ENCODE measurements at regions not wholly inside any gene's neighbourhood (a gene's known extent, or its start where the extent isn't known, plus 50 kb on each side); places are given as distances from the start of the nearest gene placed in this dataset.

DNA sequence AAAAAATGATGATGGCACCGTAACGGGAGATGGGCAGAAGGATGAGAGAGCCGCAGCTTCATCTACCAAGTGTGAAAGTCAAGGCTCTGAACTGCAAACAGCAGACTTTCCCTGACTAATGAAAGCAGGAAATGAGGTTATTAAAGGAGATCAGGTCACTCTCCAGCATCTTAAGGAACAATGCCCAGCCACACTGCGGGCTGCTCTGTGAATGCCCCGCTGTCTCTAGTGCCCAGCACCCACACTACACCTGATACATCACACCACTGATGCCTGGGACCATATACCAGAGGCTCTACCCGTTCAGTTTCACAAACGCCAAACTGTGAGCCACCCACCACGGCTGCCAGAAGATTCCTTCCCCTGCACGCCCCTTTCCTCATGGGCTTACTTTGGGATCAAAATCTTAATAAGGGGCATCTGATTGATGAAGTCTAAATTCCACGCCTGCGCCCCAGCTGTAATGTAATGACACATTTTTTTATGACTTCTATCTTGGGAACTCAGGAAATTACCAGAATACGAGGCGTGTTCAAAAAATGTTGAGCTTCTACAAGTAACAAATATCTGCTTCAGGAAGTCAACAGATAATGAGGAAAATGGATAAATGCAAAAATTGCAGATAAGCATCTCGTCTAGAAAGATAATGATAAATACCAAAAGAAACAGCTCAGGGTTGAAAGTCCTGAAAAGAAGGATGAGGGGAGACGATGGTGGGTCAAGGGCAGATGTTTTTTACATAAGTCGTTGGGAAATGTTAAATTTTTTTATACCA, 72.0 kb downstream of the MIS18A start:
- POLR2A ChIA-PET = no interaction called here
- H3K4me1 ChIP-seq (ENCODE audit: control insufficient read depth, insufficient read depth, low read length) = no peaks in the 10 kb centered on the region
- TF ChIP-seq RAD21 (IDR thresholded peaks at IDR 0.05; ENCODE audit: insufficient read depth, low read depth, low read length) = no peak
- TF ChIP-seq, protein P1, sequence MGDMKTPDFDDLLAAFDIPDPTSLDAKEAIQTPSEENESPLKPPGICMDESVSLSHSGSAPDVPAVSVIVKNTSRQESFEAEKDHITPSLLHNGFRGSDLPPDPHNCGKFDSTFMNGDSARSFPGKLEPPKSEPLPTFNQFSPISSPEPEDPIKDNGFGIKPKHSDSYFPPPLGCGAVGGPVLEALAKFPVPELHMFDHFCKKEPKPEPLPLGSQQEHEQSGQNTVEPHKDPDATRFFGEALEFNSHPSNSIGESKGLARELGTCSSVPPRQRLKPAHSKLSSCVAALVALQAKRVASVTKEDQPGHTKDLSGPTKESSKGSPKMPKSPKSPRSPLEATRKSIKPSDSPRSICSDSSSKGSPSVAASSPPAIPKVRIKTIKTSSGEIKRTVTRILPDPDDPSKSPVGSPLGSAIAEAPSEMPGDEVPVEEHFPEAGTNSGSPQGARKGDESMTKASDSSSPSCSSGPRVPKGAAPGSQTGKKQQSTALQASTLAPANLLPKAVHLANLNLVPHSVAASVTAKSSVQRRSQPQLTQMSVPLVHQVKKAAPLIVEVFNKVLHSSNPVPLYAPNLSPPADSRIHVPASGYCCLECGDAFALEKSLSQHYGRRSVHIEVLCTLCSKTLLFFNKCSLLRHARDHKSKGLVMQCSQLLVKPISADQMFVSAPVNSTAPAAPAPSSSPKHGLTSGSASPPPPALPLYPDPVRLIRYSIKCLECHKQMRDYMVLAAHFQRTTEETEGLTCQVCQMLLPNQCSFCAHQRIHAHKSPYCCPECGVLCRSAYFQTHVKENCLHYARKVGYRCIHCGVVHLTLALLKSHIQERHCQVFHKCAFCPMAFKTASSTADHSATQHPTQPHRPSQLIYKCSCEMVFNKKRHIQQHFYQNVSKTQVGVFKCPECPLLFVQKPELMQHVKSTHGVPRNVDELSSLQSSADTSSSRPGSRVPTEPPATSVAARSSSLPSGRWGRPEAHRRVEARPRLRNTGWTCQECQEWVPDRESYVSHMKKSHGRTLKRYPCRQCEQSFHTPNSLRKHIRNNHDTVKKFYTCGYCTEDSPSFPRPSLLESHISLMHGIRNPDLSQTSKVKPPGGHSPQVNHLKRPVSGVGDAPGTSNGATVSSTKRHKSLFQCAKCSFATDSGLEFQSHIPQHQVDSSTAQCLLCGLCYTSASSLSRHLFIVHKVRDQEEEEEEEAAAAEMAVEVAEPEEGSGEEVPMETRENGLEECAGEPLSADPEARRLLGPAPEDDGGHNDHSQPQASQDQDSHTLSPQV (IDR thresholded peaks at IDR 0.05) = no peak
- no peak for TF ChIP-seq REST (IDR thresholded peaks at IDR 0.05; ENCODE audit: low read depth, low read length)
- TF ChIP-seq FOXK2 (IDR thresholded peaks at IDR 0.05) = no peak
- TF ChIP-seq RFX5 (IDR thresholded peaks at IDR 0.05; ENCODE audit: low read depth, low read length) = no peak
- TF ChIP-seq, protein P2, sequence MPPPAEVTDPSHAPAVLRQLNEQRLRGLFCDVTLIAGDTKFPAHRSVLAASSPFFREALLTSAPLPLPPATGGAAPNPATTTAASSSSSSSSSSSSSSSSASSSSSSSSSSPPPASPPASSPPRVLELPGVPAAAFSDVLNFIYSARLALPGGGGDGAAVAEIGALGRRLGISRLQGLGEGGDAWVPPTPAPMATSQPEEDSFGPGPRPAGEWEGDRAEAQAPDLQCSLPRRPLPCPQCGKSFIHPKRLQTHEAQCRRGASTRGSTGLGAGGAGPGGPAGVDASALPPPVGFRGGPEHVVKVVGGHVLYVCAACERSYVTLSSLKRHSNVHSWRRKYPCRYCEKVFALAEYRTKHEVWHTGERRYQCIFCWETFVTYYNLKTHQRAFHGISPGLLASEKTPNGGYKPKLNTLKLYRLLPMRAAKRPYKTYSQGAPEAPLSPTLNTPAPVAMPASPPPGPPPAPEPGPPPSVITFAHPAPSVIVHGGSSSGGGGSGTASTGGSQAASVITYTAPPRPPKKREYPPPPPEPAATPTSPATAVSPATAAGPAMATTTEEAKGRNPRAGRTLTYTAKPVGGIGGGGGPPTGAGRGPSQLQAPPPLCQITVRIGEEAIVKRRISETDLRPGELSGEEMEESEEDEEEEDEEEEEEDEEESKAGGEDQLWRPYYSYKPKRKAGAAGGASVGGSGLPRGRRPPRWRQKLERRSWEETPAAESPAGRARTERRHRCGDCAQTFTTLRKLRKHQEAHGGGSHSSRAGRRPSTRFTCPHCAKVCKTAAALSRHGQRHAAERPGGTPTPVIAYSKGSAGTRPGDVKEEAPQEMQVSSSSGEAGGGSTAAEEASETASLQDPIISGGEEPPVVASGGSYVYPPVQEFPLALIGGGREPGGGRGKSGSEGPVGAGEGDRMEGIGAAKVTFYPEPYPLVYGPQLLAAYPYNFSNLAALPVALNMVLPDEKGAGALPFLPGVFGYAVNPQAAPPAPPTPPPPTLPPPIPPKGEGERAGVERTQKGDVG (CRISPR knock-in tag; IDR thresholded peaks at IDR 0.05) = no peak
- TF ChIP-seq LARP7 (IDR thresholded peaks at IDR 0.05) = no peak
- no peak for TF ChIP-seq IKZF1 (conservative IDR thresholded peaks at IDR 0.05)
- no peak for TF ChIP-seq SUPT20H (IDR thresholded peaks at IDR 0.05; ENCODE audit: borderline replicate concordance, control insufficient read depth, low read depth, low read length)
- no peak for TF ChIP-seq NFYB (IDR thresholded peaks at IDR 0.05; ENCODE audit: insufficient read depth, low read depth, low read length)
- no peak for TF ChIP-seq MYB (IDR thresholded peaks at IDR 0.05; ENCODE audit: borderline replicate concordance, low read depth, low read length)
- no peak for TF ChIP-seq YBX1 (IDR thresholded peaks at IDR 0.05)
- no peak for TF ChIP-seq CHD2 (IDR thresholded peaks at IDR 0.05; ENCODE audit: borderline replicate concordance, low read depth, low read length)
- TF ChIP-seq ESRRA (IDR thresholded peaks at IDR 0.05; ENCODE audit: low read length) = no peak

More for the DNA sequence above, 72.0 kb downstream of the MIS18A start:
- WGBS (ENCODE audit: insufficient coverage, insufficient replicate concordance, low lambda C conversion rate, missing lambda C conversion rate) = 37% methylated on average over 16 of the region's 16 CpGs
- Histone ChIP-seq H3K4me2 (ENCODE audit: control insufficient read depth, insufficient read depth) (no peak overlapping the region), H3K9ac (ENCODE audit: control insufficient read depth, insufficient read depth, low read length) (no peak overlapping the region), H3K9me3 (replicated peaks; ENCODE audit: control insufficient read depth, insufficient read depth, low read length) (no peaks in the 10 kb centered on the region; the same call in 2 of the 3 replicates), H3K36me3 (ENCODE audit: control insufficient read depth in 2 of 2, insufficient read depth in 2 of 2, low read length in 1 of 2) (no peaks in the 10 kb centered on the region), H3K4me3 (no peak overlapping the region), H2AFZ (ENCODE audit: control insufficient read depth, low read depth, low read length) (no peak overlapping the region), H3K27ac (ENCODE audit: control insufficient read depth, insufficient read depth) (no peak overlapping the region), H3K27me3 (replicated peaks in 1 of 2; ENCODE audit: control insufficient read depth in 2 of 2, insufficient read depth in 2 of 2, low read length in 1 of 2) (no peaks in the 10 kb centered on the region), H4K20me1 (ENCODE audit: control insufficient read depth, insufficient read depth) (no peaks in the 10 kb centered on the region), H3K79me2 (ENCODE audit: control insufficient read depth, insufficient read depth, low read length) (no peaks in the 10 kb centered on the region)
- ChIA-PET SMC1A (ENCODE audit: uncharacterized antibody, unreplicated experiment) (no interaction called here), RAD21 (ENCODE audit: unreplicated experiment) (no interaction called here), CTCF (no interaction called here)
- DNase-seq (ENCODE audit: low read depth, low spot score) (no peak), ATAC-seq (no peak), FAIRE-seq (no peak)
- in situ Hi-C loops (cut with MboI) (no loop called here), intact Hi-C loops (cut with micrococcal nuclease; ENCODE audit: unreplicated experiment) (no loop called here)
- no TSS peak for BruUV-seq (replicated peaks)
